K562 (cell line): ENCODE measurements at regions not wholly inside any gene's neighbourhood (a gene's known extent, or its start where the extent isn't known, plus 50 kb on each side); places are given as distances from the start of the nearest gene placed in this dataset.
A peak's percentile ranks its signal among the peaks of the same experiment; 100 is the strongest.

Experiments used
- FOS ChIP-seq: IDR thresholded peaks from 3 replicates; pipeline ENCODE4 v1.6.1; 2011; ENCODE audit not compliant: insufficient read length; ENCODE audit errors: extremely low read depth
- FOSL1 ChIP-seq: fragments of 200-800 bp; sonication (Bioruptor generic); conservative IDR thresholded peaks from 2 replicates; pipeline ENCODE4 v1.6.1; 2016; ENCODE audit warnings: missing genetic modification characterization, missing compliant biosample characterization
- HLTF ChIP-seq: fragments of 450-650 bp; IDR thresholded peaks from 2 replicates; pipeline ENCODE4 v1.6.1; 2016
- HMG20A ChIP-seq: fragments of 450-650 bp; formaldehyde crosslinking; conservative IDR thresholded peaks from 2 replicates; pipeline ENCODE4 v1.4.0; 2020; ENCODE audit warnings: mild to moderate bottlenecking, mixed read lengths
- KDM5B ChIP-seq: fragments of 200-600 bp; sonication (generic); IDR thresholded peaks from 2 replicates; pipeline ENCODE4 v1.6.1; 2012; ENCODE audit warnings: low read depth, mild to moderate bottlenecking, moderate library complexity, low read length, control low read depth, inconsistent platforms; ENCODE audit not compliant: insufficient replicate concordance
- REST ChIP-seq, 2 experiments: fragments of 450-650 bp; formaldehyde crosslinking in 1 of 2; IDR thresholded peaks; 2 replicates each; pipeline versions ENCODE4 v1.4.0 to v1.6.1; 2014 to 2020; ENCODE audit warnings: mild to moderate bottlenecking in 2 of 2, borderline replicate concordance in 1 of 2, low read depth in 1 of 2
- TRIM25 ChIP-seq: fragments of 450-650 bp; IDR thresholded peaks from 2 replicates; pipeline ENCODE4 v1.7.0; 2016; ENCODE audit warnings: borderline replicate concordance
- TF ChIP-seq, protein P1 (sequence below): fragments of 450-650 bp; IDR thresholded peaks from 2 replicates; pipeline ENCODE4 v1.6.1; 2018; ENCODE audit not compliant: partially characterized antibody
- TF ChIP-seq, protein P2 (sequence below), 3 experiments: IDR thresholded peaks in 2 of 3; conservative IDR thresholded peaks in 1 of 3; 2 replicates each; pipeline ENCODE4 v1.5.1; 2011 to 2012; ENCODE audit warnings: low read length in 3 of 3, mild to moderate bottlenecking in 3 of 3, control low read depth in 2 of 3, improper control_type of control experiment in 1 of 3, inconsistent platforms in 1 of 3, low read depth in 1 of 3, mixed read lengths in 1 of 3, moderate library complexity in 1 of 3; ENCODE audit not compliant: insufficient read depth in 2 of 3

DNA sequence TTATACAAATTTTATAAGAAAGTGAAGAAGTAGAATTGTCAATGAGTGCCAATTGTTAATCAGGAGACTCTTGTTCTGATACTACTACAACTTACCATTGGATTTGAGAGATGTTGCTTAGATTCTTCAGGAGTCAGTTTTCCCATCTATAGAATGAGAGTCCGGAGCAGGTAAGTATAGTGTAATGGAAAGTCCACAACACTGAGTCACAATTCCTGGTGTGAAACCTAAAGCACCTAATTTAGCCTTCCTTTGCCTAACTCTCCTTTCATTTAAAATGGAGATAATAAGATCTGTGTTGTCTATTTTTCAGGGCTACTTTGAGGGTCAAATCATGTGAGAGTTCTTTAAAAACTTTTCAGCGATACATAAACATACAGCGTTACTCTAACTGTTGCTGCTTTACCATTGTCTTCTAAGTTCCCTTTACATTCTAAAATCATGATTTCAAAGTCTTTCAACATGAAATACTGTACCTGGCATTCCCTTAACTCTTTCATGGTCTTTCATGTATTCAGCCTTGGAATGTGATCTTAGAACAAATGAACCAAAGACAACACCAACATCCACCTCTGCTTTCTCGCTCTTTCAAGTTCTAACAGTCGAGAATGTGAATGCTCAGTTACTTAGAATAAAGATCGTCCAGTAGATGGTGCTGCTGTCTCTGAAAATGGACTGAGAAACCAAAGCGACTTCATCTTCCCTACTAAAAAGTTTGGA lies 90.9 kb downstream of the SLC30A10 start (continued):
- TF ChIP-seq, protein P1, sequence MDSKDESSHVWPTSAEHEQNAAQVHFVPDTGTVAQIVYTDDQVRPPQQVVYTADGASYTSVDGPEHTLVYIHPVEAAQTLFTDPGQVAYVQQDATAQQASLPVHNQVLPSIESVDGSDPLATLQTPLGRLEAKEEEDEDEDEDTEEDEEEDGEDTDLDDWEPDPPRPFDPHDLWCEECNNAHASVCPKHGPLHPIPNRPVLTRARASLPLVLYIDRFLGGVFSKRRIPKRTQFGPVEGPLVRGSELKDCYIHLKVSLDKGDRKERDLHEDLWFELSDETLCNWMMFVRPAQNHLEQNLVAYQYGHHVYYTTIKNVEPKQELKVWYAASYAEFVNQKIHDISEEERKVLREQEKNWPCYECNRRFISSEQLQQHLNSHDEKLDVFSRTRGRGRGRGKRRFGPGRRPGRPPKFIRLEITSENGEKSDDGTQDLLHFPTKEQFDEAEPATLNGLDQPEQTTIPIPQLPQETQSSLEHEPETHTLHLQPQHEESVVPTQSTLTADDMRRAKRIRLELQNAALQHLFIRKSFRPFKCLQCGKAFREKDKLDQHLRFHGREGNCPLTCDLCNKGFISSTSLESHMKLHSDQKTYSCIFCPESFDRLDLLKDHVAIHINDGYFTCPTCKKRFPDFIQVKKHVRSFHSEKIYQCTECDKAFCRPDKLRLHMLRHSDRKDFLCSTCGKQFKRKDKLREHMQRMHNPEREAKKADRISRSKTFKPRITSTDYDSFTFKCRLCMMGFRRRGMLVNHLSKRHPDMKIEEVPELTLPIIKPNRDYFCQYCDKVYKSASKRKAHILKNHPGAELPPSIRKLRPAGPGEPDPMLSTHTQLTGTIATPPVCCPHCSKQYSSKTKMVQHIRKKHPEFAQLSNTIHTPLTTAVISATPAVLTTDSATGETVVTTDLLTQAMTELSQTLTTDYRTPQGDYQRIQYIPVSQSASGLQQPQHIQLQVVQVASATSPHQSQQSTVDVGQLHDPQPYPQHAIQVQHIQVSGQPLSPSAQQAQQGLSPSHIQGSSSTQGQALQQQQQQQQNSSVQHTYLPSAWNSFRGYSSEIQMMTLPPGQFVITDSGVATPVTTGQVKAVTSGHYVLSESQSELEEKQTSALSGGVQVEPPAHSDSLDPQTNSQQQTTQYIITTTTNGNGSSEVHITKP, result peak; percentile 20
- TF ChIP-seq KDM5B, result no peak
- TF ChIP-seq FOS, result no peak
- TF ChIP-seq HMG20A (CRISPR knock-in tag), result no peak
- TF ChIP-seq HLTF, result no peak
- peak; percentile 68; the same call in 1 of the 2 replicates for TF ChIP-seq REST (IDR thresholded peaks at IDR 0.05; ENCODE audit: borderline replicate concordance)
- TF ChIP-seq REST (CRISPR knock-in tag; IDR thresholded peaks at IDR 0.05; ENCODE audit: low read depth), result no peak
- TF ChIP-seq FOSL1 (tag), result no peak
- TF ChIP-seq, protein P2, sequence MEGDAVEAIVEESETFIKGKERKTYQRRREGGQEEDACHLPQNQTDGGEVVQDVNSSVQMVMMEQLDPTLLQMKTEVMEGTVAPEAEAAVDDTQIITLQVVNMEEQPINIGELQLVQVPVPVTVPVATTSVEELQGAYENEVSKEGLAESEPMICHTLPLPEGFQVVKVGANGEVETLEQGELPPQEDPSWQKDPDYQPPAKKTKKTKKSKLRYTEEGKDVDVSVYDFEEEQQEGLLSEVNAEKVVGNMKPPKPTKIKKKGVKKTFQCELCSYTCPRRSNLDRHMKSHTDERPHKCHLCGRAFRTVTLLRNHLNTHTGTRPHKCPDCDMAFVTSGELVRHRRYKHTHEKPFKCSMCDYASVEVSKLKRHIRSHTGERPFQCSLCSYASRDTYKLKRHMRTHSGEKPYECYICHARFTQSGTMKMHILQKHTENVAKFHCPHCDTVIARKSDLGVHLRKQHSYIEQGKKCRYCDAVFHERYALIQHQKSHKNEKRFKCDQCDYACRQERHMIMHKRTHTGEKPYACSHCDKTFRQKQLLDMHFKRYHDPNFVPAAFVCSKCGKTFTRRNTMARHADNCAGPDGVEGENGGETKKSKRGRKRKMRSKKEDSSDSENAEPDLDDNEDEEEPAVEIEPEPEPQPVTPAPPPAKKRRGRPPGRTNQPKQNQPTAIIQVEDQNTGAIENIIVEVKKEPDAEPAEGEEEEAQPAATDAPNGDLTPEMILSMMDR (IDR thresholded peaks at IDR 0.05 in 2 of 3, conservative IDR thresholded peaks at IDR 0.05 in 1 of 3; ENCODE audit: insufficient read depth in 2 of 3, low read depth in 1 of 3, low read length in 3 of 3), result peak; percentile 69 to 91 (median 89)
- TF ChIP-seq TRIM25, result no peak
